PFSK-1 (cell line): ENCODE measurements at regions not wholly inside any gene's neighbourhood (a gene's known extent, or its start where the extent isn't known, plus 50 kb on each side); places are given as distances from the start of the nearest gene placed in this dataset.

Experiments used
- POLR2AphosphoS5 ChIP-seq: IDR thresholded peaks from 2 replicates; pipeline ENCODE4 v1.6.1; 2012; ENCODE audit warnings: low read depth, mild to moderate bottlenecking, control low read depth, low read length, moderate library complexity
- REST ChIP-seq, 2 experiments: IDR thresholded peaks; 2 replicates each; pipeline versions ENCODE4 v1.6.1 to v1.8.0; 2011 to 2012; ENCODE audit warnings: low read depth in 2 of 2, low read length in 2 of 2, control low read depth in 1 of 2, inconsistent platforms in 1 of 2, mild to moderate bottlenecking in 1 of 2, moderate library complexity in 1 of 2; ENCODE audit not compliant: insufficient read depth in 1 of 2
- SIN3A ChIP-seq: IDR thresholded peaks from 2 replicates; pipeline ENCODE4 v1.6.1; 2012; ENCODE audit warnings: mild to moderate bottlenecking, low read length, moderate library complexity, borderline replicate concordance; ENCODE audit not compliant: insufficient read depth
- TAF1 ChIP-seq: IDR thresholded peaks from 2 replicates; pipeline ENCODE4 v1.6.1; 2012; ENCODE audit warnings: low read length, control low read depth, borderline replicate concordance; ENCODE audit not compliant: insufficient read depth

- TF ChIP-seq TAF1 = no peak
- no peak for TF ChIP-seq POLR2AphosphoS5
- TF ChIP-seq SIN3A = no peak
- no peak for TF ChIP-seq REST (IDR thresholded peaks at IDR 0.05; ENCODE audit: insufficient read depth in 1 of 2, low read depth in 2 of 2, low read length in 2 of 2)
Measured at GRCh38 chr9:7407246-7407645, 392.3 kb downstream of the DMAC1 start.
